OCI-LY3 (cell line): ENCODE measurements at regions not wholly inside any gene's neighbourhood (a gene's known extent, or its start where the extent isn't known, plus 50 kb on each side); places are given as distances from the start of the nearest gene placed in this dataset.

Source experiments
- H2AFZ ChIP-seq: fragments of 200-600, 300-600 bp; shearing (Covaris generic); 2 replicates; pipeline ENCODE4 v1.6.0; 2014; ENCODE audit warnings: antibody characterized with exemption, low read depth, low read length
- H3K27ac ChIP-seq: fragments of 200-600, 300-600 bp; sonication (generic); 2 replicates; pipeline ENCODE4 v1.5.1; 2014; ENCODE audit warnings: mild to moderate bottlenecking, low read length, moderate library complexity, mixed read lengths
- H3K27me3 ChIP-seq: fragments of 200-600, 300-600 bp; sonication (generic); 2 replicates; pipeline ENCODE4 v1.6.1; 2014; ENCODE audit warnings: low read depth, low read length, mixed read lengths
- H3K36me3 ChIP-seq: fragments of 200-600, 300-600 bp; sonication (generic); replicated peaks from 2 replicates; pipeline ENCODE3; 2014; ENCODE audit warnings: low read depth, low read length, mixed read lengths
- H3K4me1 ChIP-seq: fragments of 300-600, 200-600 bp; sonication (generic); 2 replicates; pipeline ENCODE4 v1.6.1; 2014; ENCODE audit warnings: low read length, mixed read lengths
- H3K4me2 ChIP-seq: fragments of 200-600, 300-600 bp; sonication (generic); 2 replicates; pipeline ENCODE4 v1.6.1; 2014; ENCODE audit warnings: low read length, mixed read lengths
- H3K4me3 ChIP-seq: fragments of 300-600, 200-600 bp; sonication (generic); 2 replicates; pipeline ENCODE4 v1.5.1; 2014; ENCODE audit warnings: antibody characterized with exemption, mild to moderate bottlenecking, low read length, moderate library complexity
- H3K79me2 ChIP-seq: fragments of 300-600, 200-600 bp; shearing (Covaris generic); 2 replicates; pipeline ENCODE4 v1.6.1; 2014; ENCODE audit warnings: mild to moderate bottlenecking, low read length, mixed read lengths
- H3K9ac ChIP-seq: fragments of 300-600, 200-600 bp; shearing (Covaris generic); 2 replicates; pipeline ENCODE4 v1.6.0; 2014; ENCODE audit warnings: mild to moderate bottlenecking, low read length, moderate library complexity
- H3K9me3 ChIP-seq: fragments of 200-600, 300-600 bp; shearing (Covaris generic); 2 replicates; pipeline ENCODE4 v1.6.1; 2014; ENCODE audit warnings: low read length, mixed read lengths; ENCODE audit not compliant: insufficient read depth
- H4K20me1 ChIP-seq: fragments of 200-600, 300-600 bp; sonication (generic); 2 replicates; pipeline ENCODE4 v1.6.1; 2016; ENCODE audit warnings: low read length, mixed read lengths; ENCODE audit not compliant: insufficient read depth
- CTCF ChIP-seq: fragments of 200-600, 300-600 bp; sonication (generic); IDR thresholded peaks from 2 replicates; pipeline ENCODE4 v1.5.1; 2014; ENCODE audit warnings: antibody characterized with exemption, low read length, low read depth
- EZH2phosphoT487 ChIP-seq: fragments of 200-600 bp; shearing (Covaris generic); IDR thresholded peaks from 2 replicates; pipeline ENCODE4 v1.6.1; 2018; ENCODE audit warnings: antibody characterized with exemption, mixed run types, low read depth

- no peaks in the 10 kb centered on the region for H3K79me2 ChIP-seq
- no peak overlapping the region for H3K4me2 ChIP-seq
- no peak for TF ChIP-seq CTCF
- TF ChIP-seq EZH2phosphoT487 = no peak
- no peaks in the 10 kb centered on the region for H3K36me3 ChIP-seq
- no peaks in the 10 kb centered on the region for H4K20me1 ChIP-seq
- peaks cover 60% of the 10 kb centered on the region for H3K27me3 ChIP-seq
- no peak overlapping the region for H3K9ac ChIP-seq
- H3K4me3 ChIP-seq = no peak overlapping the region
- no peak overlapping the region for H2AFZ ChIP-seq
- no peak overlapping the region for H3K27ac ChIP-seq
- H3K9me3 ChIP-seq = no peaks in the 10 kb centered on the region
- H3K4me1 ChIP-seq = no peaks in the 10 kb centered on the region
Measured at GRCh38 chr5:168214071-168214470, 77.4 kb upstream of the WWC1 start.

GRCh38 chr5:168214886-168215285, 76.6 kb upstream of the WWC1 start:
- Histone ChIP-seq H3K27me3 (peaks cover 55% of the 10 kb centered on the region), H3K4me1 (0 out of 2 replicates have a peak, but pooled peaks cover 4% of the 10 kb centered on the region), H3K9ac (no peak overlapping the region), H3K4me3 (no peak overlapping the region), H3K79me2 (no peaks in the 10 kb centered on the region), H3K9me3 (no peaks in the 10 kb centered on the region), H3K27ac (no peak overlapping the region), H3K36me3 (no peaks in the 10 kb centered on the region), H4K20me1 (no peaks in the 10 kb centered on the region), H2AFZ (no peak overlapping the region), H3K4me2 (no peak overlapping the region)
- no peak for TF ChIP-seq CTCF
- TF ChIP-seq EZH2phosphoT487 = no peak

GRCh38 chr5:168215646-168216045, 75.8 kb upstream of the WWC1 start:
- no peak overlapping the region for H3K9ac ChIP-seq
- H3K79me2 ChIP-seq = no peaks in the 10 kb centered on the region
- H3K4me2 ChIP-seq = no peak overlapping the region
- H3K36me3 ChIP-seq = no peaks in the 10 kb centered on the region
- H3K4me1 ChIP-seq = 0 out of 2 replicates have a peak, but pooled peaks cover 7% of the 10 kb centered on the region
- no peak overlapping the region for H2AFZ ChIP-seq
- H3K9me3 ChIP-seq = no peaks in the 10 kb centered on the region
- no peak overlapping the region for H3K4me3 ChIP-seq
- no peaks in the 10 kb centered on the region for H4K20me1 ChIP-seq
- H3K27me3 ChIP-seq = peaks cover 58% of the 10 kb centered on the region
- no peak for TF ChIP-seq EZH2phosphoT487
- TF ChIP-seq CTCF = no peak
- H3K27ac ChIP-seq = no peak overlapping the region

GRCh38 chr5:168216989-168217388, 74.5 kb upstream of the WWC1 start:
- no peak overlapping the region for H3K4me3 ChIP-seq
- peaks cover 64% of the 10 kb centered on the region for H3K27me3 ChIP-seq
- no peak overlapping the region for H3K9ac ChIP-seq
- no peak overlapping the region for H3K27ac ChIP-seq
- H3K4me2 ChIP-seq = no peak overlapping the region
- no peak overlapping the region for H2AFZ ChIP-seq
- no peaks in the 10 kb centered on the region for H3K79me2 ChIP-seq
- no peaks in the 10 kb centered on the region for H3K36me3 ChIP-seq
- 0 out of 2 replicates have a peak, but pooled peaks cover 7% of the 10 kb centered on the region for H3K4me1 ChIP-seq
- H3K9me3 ChIP-seq = no peaks in the 10 kb centered on the region
- no peaks in the 10 kb centered on the region for H4K20me1 ChIP-seq
- TF ChIP-seq CTCF (no peak), EZH2phosphoT487 (no peak)
